DMS 273 (cell line): ENCODE measurements at regions not wholly inside any gene's neighbourhood (a gene's known extent, or its start where the extent isn't known, plus 50 kb on each side); places are given as distances from the start of the nearest gene placed in this dataset.

ENCODE experiments used
- DNase-seq: peaks from one replicate; lab custom pipeline; 2025; ENCODE audit not compliant: unreplicated experiment; lab: John Stamatoyannopoulos, UW

GRCh38 chr4:80145739-80146138 is 51.6 kb upstream of the PRDM8 start:
- DNase-seq, result no peak

- peak; percentile 49 for DNase-seq
Observed at GRCh38 chr4:80144676-80145470, 52.4 kb upstream of the PRDM8 start.

GRCh38 chr4:80143307-80143679 is 54.0 kb upstream of the PRDM8 start:
- no peak for DNase-seq

- no peak for DNase-seq
Observed at GRCh38 chr4:80142394-80143306, 54.7 kb upstream of the PRDM8 start.

- no peak for DNase-seq
Observed at GRCh38 chr4:80141543-80141942, 55.8 kb upstream of the PRDM8 start.

GRCh38 chr4:80140194-80140593 is 57.1 kb upstream of the PRDM8 start:
- no peak for DNase-seq

- no peak for DNase-seq
Observed at GRCh38 chr4:80139671-80140070, 57.6 kb upstream of the PRDM8 start.

- no peak for DNase-seq
Observed at GRCh38 chr4:80138551-80139538, 58.5 kb upstream of the PRDM8 start.

- DNase-seq, result no peak
Observed at GRCh38 chr4:80137631-80138030, 59.7 kb upstream of the PRDM8 start.

- peak; percentile 18 for DNase-seq
Observed at GRCh38 chr4:80136270-80136669, 61.0 kb upstream of the PRDM8 start.

- no peak for DNase-seq
Observed at GRCh38 chr4:80135702-80136058, 61.6 kb upstream of the PRDM8 start.

- peak; percentile 47 for DNase-seq
Observed at GRCh38 chr4:80134936-80135701, 62.1 kb upstream of the ANTXR2 start.

GRCh38 chr4:80133240-80133783 is 60.3 kb upstream of the ANTXR2 start:
- DNase-seq, result no peak

- no peak for DNase-seq
Observed at GRCh38 chr4:80129785-80130184, 56.8 kb upstream of the ANTXR2 start.

GRCh38 chr4:80128941-80129340 is 55.9 kb upstream of the ANTXR2 start:
- DNase-seq, result no peak

- no peak for DNase-seq
Observed at GRCh38 chr4:80127870-80128419, 54.9 kb upstream of the ANTXR2 start.

- no peak for DNase-seq
Observed at GRCh38 chr4:80126435-80126834, 53.4 kb upstream of the ANTXR2 start.

- peak; percentile 62 for DNase-seq
Observed at GRCh38 chr4:80125252-80126177, 52.5 kb upstream of the ANTXR2 start.
